ENCODE measurements at regions not wholly inside any gene's neighbourhood (a gene's known extent, or its start where the extent isn't known, plus 50 kb on each side); places are given as distances from the start of the nearest gene placed in this dataset.

DNA sequence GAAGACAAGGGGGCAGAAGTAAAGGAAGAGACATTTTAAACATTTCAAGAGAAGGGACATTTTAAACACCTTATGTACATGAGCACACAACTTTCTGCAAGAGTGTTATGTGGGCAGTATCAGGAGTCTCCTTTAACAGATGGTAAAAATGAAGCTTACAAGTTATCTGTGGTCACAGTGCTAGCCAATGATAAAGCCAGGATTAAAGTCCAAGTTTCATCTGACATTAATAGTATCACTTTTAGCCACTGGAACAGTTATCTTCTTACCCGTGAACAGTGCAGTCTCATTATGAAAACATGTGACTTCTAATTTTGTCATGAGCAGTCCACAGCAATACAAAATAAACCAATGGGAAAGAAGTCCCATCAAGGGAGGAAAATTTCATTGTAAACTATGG lies 627.9 kb upstream of the AGA start (continued):
- TF ChIP-seq EZH2 (IDR thresholded peaks at IDR 0.05; ENCODE audit: borderline replicate concordance, control insufficient read depth, low read depth, low read length) = no peak

DNA sequence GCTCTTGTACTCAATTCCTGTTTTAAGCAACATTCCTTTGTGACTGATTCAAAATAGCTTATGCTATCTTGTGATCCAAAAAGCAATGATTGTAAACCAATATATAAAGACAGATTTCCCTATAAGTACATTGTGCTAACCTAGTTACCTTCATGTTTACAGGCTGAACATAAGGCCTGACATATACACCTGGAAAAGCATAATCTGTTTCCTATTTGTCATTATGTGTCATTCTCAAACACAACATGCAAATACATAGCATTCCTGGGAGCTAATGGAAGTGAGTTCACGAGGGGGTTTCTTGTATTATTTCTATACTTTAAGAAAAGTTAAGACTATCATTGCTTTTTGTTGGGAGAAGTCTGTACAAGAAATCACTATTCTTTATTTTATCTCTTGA lies 638.1 kb upstream of the AGA start:
- no peaks in the 10 kb centered on the region for H3K9me3 ChIP-seq (replicated peaks; ENCODE audit: control insufficient read depth, insufficient read depth, low read length)
- no peak overlapping the region for H2AFZ ChIP-seq (ENCODE audit: control insufficient read depth, low read depth, low read length)
- H3K4me3 ChIP-seq = no peak overlapping the region
- no TSS peak for BruUV-seq (replicated peaks)
- CTCF ChIA-PET = interaction anchor here (0.8 kb wide), 1 partner anchor 20 kb away, joined by 3 read pairs; no protein-coding TSS in a partner anchor
- H3K27me3 ChIP-seq (replicated peaks in 1 of 2; ENCODE audit: control insufficient read depth in 2 of 2, insufficient read depth in 2 of 2, low read length in 1 of 2) = no peaks in the 10 kb centered on the region
- no peaks in the 10 kb centered on the region for H3K79me2 ChIP-seq (ENCODE audit: control insufficient read depth, insufficient read depth, low read length)
- no peak overlapping the region for H3K4me2 ChIP-seq (ENCODE audit: control insufficient read depth, insufficient read depth)
- TF ChIP-seq BMI1 (IDR thresholded peaks at IDR 0.05; ENCODE audit: borderline replicate concordance) (no peak), SUZ12 (IDR thresholded peaks at IDR 0.05; ENCODE audit: unreplicated experiment) (no peak), CBFB (IDR thresholded peaks at IDR 0.05; ENCODE audit: low read depth) (no peak), CREM (IDR thresholded peaks at IDR 0.05; ENCODE audit: low read depth) (no peak), ZNF622 (IDR thresholded peaks at IDR 0.05) (no peak), NR2C1 (IDR thresholded peaks at IDR 0.05) (no peak), MEF2A (IDR thresholded peaks at IDR 0.05; ENCODE audit: insufficient read depth, low read depth, low read length) (no peak)
- TF ChIP-seq, protein P1, sequence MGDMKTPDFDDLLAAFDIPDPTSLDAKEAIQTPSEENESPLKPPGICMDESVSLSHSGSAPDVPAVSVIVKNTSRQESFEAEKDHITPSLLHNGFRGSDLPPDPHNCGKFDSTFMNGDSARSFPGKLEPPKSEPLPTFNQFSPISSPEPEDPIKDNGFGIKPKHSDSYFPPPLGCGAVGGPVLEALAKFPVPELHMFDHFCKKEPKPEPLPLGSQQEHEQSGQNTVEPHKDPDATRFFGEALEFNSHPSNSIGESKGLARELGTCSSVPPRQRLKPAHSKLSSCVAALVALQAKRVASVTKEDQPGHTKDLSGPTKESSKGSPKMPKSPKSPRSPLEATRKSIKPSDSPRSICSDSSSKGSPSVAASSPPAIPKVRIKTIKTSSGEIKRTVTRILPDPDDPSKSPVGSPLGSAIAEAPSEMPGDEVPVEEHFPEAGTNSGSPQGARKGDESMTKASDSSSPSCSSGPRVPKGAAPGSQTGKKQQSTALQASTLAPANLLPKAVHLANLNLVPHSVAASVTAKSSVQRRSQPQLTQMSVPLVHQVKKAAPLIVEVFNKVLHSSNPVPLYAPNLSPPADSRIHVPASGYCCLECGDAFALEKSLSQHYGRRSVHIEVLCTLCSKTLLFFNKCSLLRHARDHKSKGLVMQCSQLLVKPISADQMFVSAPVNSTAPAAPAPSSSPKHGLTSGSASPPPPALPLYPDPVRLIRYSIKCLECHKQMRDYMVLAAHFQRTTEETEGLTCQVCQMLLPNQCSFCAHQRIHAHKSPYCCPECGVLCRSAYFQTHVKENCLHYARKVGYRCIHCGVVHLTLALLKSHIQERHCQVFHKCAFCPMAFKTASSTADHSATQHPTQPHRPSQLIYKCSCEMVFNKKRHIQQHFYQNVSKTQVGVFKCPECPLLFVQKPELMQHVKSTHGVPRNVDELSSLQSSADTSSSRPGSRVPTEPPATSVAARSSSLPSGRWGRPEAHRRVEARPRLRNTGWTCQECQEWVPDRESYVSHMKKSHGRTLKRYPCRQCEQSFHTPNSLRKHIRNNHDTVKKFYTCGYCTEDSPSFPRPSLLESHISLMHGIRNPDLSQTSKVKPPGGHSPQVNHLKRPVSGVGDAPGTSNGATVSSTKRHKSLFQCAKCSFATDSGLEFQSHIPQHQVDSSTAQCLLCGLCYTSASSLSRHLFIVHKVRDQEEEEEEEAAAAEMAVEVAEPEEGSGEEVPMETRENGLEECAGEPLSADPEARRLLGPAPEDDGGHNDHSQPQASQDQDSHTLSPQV (IDR thresholded peaks at IDR 0.05) = no peak
- TF ChIP-seq, protein P2, sequence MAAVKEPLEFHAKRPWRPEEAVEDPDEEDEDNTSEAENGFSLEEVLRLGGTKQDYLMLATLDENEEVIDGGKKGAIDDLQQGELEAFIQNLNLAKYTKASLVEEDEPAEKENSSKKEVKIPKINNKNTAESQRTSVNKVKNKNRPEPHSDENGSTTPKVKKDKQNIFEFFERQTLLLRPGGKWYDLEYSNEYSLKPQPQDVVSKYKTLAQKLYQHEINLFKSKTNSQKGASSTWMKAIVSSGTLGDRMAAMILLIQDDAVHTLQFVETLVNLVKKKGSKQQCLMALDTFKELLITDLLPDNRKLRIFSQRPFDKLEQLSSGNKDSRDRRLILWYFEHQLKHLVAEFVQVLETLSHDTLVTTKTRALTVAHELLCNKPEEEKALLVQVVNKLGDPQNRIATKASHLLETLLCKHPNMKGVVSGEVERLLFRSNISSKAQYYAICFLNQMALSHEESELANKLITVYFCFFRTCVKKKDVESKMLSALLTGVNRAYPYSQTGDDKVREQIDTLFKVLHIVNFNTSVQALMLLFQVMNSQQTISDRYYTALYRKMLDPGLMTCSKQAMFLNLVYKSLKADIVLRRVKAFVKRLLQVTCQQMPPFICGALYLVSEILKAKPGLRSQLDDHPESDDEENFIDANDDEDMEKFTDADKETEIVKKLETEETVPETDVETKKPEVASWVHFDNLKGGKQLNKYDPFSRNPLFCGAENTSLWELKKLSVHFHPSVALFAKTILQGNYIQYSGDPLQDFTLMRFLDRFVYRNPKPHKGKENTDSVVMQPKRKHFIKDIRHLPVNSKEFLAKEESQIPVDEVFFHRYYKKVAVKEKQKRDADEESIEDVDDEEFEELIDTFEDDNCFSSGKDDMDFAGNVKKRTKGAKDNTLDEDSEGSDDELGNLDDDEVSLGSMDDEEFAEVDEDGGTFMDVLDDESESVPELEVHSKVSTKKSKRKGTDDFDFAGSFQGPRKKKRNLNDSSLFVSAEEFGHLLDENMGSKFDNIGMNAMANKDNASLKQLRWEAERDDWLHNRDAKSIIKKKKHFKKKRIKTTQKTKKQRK (IDR thresholded peaks at IDR 0.05; ENCODE audit: low read depth, low read length) = no peak
- H3K36me3 ChIP-seq (ENCODE audit: control insufficient read depth in 2 of 2, insufficient read depth in 2 of 2, low read length in 1 of 2) = no peaks in the 10 kb centered on the region
- FAIRE-seq (no peak), DNase-seq (ENCODE audit: low read depth, low spot score) (no peak), ATAC-seq (no peak)
- H4K20me1 ChIP-seq (ENCODE audit: control insufficient read depth, insufficient read depth) = no peaks in the 10 kb centered on the region
- POLR2A ChIA-PET = no interaction called here
- no peaks in the 10 kb centered on the region for H3K4me1 ChIP-seq (ENCODE audit: control insufficient read depth, insufficient read depth, low read length)
- SMC1A ChIA-PET (ENCODE audit: uncharacterized antibody, unreplicated experiment) = interaction anchor here (0.6 to 1.7 kb wide), 3 partner anchors 9 to 131 kb away, joined by 3 to 5 read pairs (median 5); no protein-coding TSS in a partner anchor
- WGBS (ENCODE audit: insufficient coverage, insufficient replicate concordance, low lambda C conversion rate, missing lambda C conversion rate) = 0% methylated on average over 1 of the region's 1 CpG
- intact Hi-C loops (cut with micrococcal nuclease; ENCODE audit: unreplicated experiment) = no loop called here
- H3K27ac ChIP-seq (ENCODE audit: control insufficient read depth, insufficient read depth) = no peak overlapping the region
- RAD21 ChIA-PET (ENCODE audit: unreplicated experiment) = no interaction called here
- H3K9ac ChIP-seq (ENCODE audit: control insufficient read depth, insufficient read depth, low read length) = no peak overlapping the region
- in situ Hi-C loops (cut with MboI) = no loop called here

Data from GM12878 (cell line).